GM23338 (cell line): ENCODE measurements at regions not wholly inside any gene's neighbourhood (a gene's known extent, or its start where the extent isn't known, plus 50 kb on each side); places are given as distances from the start of the nearest gene placed in this dataset.

Source experiments
- ATAC-seq: fragments of 200-7000 bp; cut with Tn5 transposase; 3 replicates; pipeline ENCODE4 v1.9.1; 2020
- DNase-seq: peaks from one replicate; pipeline ENCODE4 v3.0.0-alpha.2; 2015; ENCODE audit warnings: low spot score
- H2AFZ ChIP-seq: fragments of 200-600 bp; sonication (generic); 2 replicates; pipeline ENCODE4 v1.8.0; 2016; ENCODE audit warnings: antibody characterized with exemption, mild to moderate bottlenecking, moderate library complexity
- H3F3A ChIP-seq: fragments of 200-600 bp; sonication (generic); replicated peaks from 2 replicates; pipeline ENCODE4 v1.8.0; 2017; ENCODE audit warnings: antibody characterized with exemption, mixed run types, low read depth
- H3K27ac ChIP-seq: fragments of 200-600 bp; sonication (generic); 2 replicates; pipeline ENCODE4 v1.6.1; 2016; ENCODE audit warnings: low read depth
- H3K27me3 ChIP-seq: fragments of 200-600 bp; sonication (generic); 2 replicates; pipeline ENCODE4 v1.8.0; 2016; ENCODE audit warnings: mild to moderate bottlenecking, mixed run types, moderate library complexity; ENCODE audit not compliant: insufficient read depth
- H3K36me3 ChIP-seq: fragments of 200-600 bp; sonication (generic); 2 replicates; pipeline ENCODE4 v1.8.0; 2016; ENCODE audit warnings: mild to moderate bottlenecking; ENCODE audit not compliant: insufficient read depth
- H3K4me1 ChIP-seq: fragments of 200-600 bp; sonication (generic); 2 replicates; pipeline ENCODE4 v1.8.0; 2016; ENCODE audit warnings: mild to moderate bottlenecking, moderate library complexity; ENCODE audit not compliant: insufficient read depth
- H3K4me2 ChIP-seq: fragments of 200-600 bp; sonication (generic); 2 replicates; pipeline ENCODE4 v1.7.1; 2017; ENCODE audit warnings: mixed run types
- H3K4me3 ChIP-seq: fragments of 200-600 bp; sonication (generic); 2 replicates; pipeline ENCODE4 v1.6.1; 2016; ENCODE audit warnings: mixed run types
- H3K79me2 ChIP-seq: fragments of 200-600 bp; sonication (generic); replicated peaks from 2 replicates; pipeline ENCODE4 v1.8.0; 2017; ENCODE audit warnings: mild to moderate bottlenecking; ENCODE audit not compliant: insufficient read depth
- H3K9me2 ChIP-seq: fragments of 200-600 bp; sonication (generic); 2 replicates; pipeline ENCODE4 v1.8.0; 2017; ENCODE audit not compliant: insufficient read depth
- H4K20me1 ChIP-seq: fragments of 200-600 bp; sonication (generic); replicated peaks from 2 replicates; pipeline ENCODE4 v1.8.0; 2017; ENCODE audit warnings: mild to moderate bottlenecking; ENCODE audit not compliant: insufficient read depth
- H3K27ac Mint-ChIP-seq: 2 replicates; pipeline ENCODE4 v1.8.0; 2020; ENCODE audit warnings: inconsistent platforms, mild to moderate bottlenecking, moderate library complexity, mixed read lengths
- H3K27me3 Mint-ChIP-seq: 3 replicates; pipeline ENCODE4 v1.8.0; 2022; ENCODE audit warnings: low read depth, mild to moderate bottlenecking, moderate library complexity, mixed read lengths, inconsistent platforms; ENCODE audit not compliant: insufficient read depth, poor library complexity
- H3K36me3 Mint-ChIP-seq: 3 replicates; pipeline ENCODE4 v1.8.0; 2021; ENCODE audit warnings: low read depth, mild to moderate bottlenecking, inconsistent platforms, moderate library complexity, mixed read lengths
- H3K4me1 Mint-ChIP-seq: 3 replicates; pipeline ENCODE4 v1.8.0; 2020; ENCODE audit warnings: mild to moderate bottlenecking, inconsistent platforms, mixed read lengths
- H3K4me3 Mint-ChIP-seq: 3 replicates; pipeline ENCODE4 v1.8.0; 2021; ENCODE audit warnings: moderate library complexity, mild to moderate bottlenecking, inconsistent platforms, mixed read lengths
- H3K9me3 Mint-ChIP-seq: 3 replicates; pipeline ENCODE4 v1.8.0; 2020; ENCODE audit warnings: moderate library complexity, mild to moderate bottlenecking, inconsistent platforms, mixed read lengths
- CREB1 ChIP-seq: fragments of 250-450 bp; sonication (Bioruptor Pico); IDR thresholded peaks from 2 replicates; pipeline ENCODE4 v1.5.0; 2020; ENCODE audit warnings: low read depth, mild to moderate bottlenecking, moderate library complexity
- EZH2 ChIP-seq: fragments of 200-600 bp; sonication (generic); IDR thresholded peaks from one replicate; pipeline ENCODE4 v1.8.0; 2017; ENCODE audit warnings: antibody characterized with exemption, mild to moderate bottlenecking, low read depth; ENCODE audit not compliant: unreplicated experiment
- NANOG ChIP-seq: IDR thresholded peaks from 2 replicates; pipeline ENCODE4 v1.6.1; 2016; ENCODE audit warnings: antibody characterized with exemption, borderline replicate concordance
- TF ChIP-seq, protein P1 (sequence below): fragments of 250-450 bp; sonication (Bioruptor Pico); IDR thresholded peaks from 2 replicates; pipeline ENCODE4 v1.5.0; 2020; ENCODE audit warnings: mild to moderate bottlenecking, moderate library complexity
- TF ChIP-seq, protein P2 (sequence below): IDR thresholded peaks from 2 replicates; pipeline ENCODE4 v1.6.1; 2016; ENCODE audit warnings: antibody characterized with exemption

DNA sequence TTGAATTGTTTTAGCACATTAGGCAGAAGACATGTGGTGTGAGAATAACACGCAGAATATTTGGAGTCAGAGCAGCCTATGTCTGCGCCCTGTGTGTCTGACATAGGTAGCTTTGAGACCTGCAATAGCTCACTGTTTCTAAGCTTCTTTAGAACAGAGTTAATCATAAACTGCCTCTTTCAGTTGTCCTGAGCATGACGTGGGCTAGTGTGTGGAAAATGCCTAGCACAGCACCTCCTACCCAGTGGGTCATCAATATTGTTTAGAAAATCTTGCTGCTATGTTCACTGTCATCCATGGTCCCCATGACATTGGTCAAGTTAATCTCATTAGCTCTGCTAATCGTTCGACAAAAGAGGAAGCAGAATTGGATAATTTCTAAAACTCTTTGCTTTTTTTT lies 357.4 kb upstream of the SGCD start (continued):
- TF ChIP-seq, protein P1, sequence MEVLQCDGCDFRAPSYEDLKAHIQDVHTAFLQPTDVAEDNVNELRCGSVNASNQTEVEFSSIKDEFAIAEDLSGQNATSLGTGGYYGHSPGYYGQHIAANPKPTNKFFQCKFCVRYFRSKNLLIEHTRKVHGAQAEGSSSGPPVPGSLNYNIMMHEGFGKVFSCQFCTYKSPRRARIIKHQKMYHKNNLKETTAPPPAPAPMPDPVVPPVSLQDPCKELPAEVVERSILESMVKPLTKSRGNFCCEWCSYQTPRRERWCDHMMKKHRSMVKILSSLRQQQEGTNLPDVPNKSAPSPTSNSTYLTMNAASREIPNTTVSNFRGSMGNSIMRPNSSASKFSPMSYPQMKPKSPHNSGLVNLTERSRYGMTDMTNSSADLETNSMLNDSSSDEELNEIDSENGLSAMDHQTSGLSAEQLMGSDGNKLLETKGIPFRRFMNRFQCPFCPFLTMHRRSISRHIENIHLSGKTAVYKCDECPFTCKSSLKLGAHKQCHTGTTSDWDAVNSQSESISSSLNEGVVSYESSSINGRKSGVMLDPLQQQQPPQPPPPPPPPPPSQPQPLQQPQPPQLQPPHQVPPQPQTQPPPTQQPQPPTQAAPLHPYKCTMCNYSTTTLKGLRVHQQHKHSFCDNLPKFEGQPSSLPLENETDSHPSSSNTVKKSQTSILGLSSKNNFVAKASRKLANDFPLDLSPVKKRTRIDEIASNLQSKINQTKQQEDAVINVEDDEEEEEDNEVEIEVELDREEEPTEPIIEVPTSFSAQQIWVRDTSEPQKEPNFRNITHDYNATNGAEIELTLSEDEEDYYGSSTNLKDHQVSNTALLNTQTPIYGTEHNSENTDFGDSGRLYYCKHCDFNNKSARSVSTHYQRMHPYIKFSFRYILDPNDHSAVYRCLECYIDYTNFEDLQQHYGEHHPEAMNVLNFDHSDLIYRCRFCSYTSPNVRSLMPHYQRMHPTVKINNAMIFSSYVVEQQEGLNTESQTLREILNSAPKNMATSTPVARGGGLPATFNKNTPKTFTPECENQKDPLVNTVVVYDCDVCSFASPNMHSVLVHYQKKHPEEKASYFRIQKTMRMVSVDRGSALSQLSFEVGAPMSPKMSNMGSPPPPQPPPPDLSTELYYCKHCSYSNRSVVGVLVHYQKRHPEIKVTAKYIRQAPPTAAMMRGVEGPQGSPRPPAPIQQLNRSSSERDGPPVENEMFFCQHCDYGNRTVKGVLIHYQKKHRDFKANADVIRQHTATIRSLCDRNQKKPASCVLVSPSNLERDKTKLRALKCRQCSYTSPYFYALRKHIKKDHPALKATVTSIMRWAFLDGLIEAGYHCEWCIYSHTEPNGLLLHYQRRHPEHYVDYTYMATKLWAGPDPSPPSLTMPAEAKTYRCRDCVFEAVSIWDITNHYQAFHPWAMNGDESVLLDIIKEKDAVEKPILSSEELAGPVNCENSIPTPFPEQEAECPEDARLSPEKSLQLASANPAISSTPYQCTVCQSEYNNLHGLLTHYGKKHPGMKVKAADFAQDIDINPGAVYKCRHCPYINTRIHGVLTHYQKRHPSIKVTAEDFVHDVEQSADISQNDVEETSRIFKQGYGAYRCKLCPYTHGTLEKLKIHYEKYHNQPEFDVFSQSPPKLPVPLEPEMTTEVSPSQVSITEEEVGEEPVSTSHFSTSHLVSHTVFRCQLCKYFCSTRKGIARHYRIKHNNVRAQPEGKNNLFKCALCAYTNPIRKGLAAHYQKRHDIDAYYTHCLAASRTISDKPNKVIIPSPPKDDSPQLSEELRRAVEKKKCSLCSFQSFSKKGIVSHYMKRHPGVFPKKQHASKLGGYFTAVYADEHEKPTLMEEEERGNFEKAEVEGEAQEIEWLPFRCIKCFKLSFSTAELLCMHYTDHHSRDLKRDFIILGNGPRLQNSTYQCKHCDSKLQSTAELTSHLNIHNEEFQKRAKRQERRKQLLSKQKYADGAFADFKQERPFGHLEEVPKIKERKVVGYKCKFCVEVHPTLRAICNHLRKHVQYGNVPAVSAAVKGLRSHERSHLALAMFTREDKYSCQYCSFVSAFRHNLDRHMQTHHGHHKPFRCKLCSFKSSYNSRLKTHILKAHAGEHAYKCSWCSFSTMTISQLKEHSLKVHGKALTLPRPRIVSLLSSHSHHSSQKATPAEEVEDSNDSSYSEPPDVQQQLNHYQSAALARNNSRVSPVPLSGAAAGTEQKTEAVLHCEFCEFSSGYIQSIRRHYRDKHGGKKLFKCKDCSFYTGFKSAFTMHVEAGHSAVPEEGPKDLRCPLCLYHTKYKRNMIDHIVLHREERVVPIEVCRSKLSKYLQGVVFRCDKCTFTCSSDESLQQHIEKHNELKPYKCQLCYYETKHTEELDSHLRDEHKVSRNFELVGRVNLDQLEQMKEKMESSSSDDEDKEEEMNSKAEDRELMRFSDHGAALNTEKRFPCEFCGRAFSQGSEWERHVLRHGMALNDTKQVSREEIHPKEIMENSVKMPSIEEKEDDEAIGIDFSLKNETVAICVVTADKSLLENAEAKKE (CRISPR knock-in tag): no peak

DNA sequence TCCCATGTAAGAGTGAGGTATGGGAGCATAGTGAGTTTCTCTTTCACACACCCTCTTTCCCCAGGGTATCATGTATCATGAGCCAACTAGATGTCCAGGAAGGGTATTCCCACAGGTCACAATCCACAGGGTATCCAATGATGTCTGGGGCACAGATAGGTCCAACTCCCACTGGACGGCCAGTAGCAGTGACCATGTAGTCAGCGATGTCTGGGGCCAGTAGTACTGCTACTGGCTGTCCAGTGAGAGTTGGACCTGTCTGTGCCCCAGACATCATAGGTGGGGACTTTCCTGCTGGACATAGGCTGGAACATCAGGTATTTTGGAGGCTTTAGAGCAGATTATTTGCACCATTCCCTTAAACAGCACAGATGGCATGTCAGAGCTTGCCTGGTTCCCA lies 352.6 kb upstream of the SGCD start:
- peaks cover 11% of the 10 kb centered on the region; the same call in 2 of the 3 replicates for H3K4me1 Mint-ChIP-seq
- no peaks in the 10 kb centered on the region for H3K27me3 Mint-ChIP-seq
- Histone ChIP-seq H3K27me3 (no peaks in the 10 kb centered on the region), H3F3A (no peaks in the 10 kb centered on the region), H2AFZ (no peak overlapping the region), H3K4me3 (no peak overlapping the region), H3K4me1 (peaks cover 6% of the 10 kb centered on the region; the same call in 1 of the 2 replicates), H3K36me3 (no peaks in the 10 kb centered on the region), H3K27ac (no peak overlapping the region), H3K9me2 (0 out of 2 replicates have a peak, but pooled peaks cover 8% of the 10 kb centered on the region), H3K4me2 (no peak overlapping the region), H3K79me2 (no peaks in the 10 kb centered on the region), H4K20me1 (no peaks in the 10 kb centered on the region)
- H3K4me3 Mint-ChIP-seq: no peak overlapping the region
- no peaks in the 10 kb centered on the region for H3K36me3 Mint-ChIP-seq
- TF ChIP-seq, protein P2, sequence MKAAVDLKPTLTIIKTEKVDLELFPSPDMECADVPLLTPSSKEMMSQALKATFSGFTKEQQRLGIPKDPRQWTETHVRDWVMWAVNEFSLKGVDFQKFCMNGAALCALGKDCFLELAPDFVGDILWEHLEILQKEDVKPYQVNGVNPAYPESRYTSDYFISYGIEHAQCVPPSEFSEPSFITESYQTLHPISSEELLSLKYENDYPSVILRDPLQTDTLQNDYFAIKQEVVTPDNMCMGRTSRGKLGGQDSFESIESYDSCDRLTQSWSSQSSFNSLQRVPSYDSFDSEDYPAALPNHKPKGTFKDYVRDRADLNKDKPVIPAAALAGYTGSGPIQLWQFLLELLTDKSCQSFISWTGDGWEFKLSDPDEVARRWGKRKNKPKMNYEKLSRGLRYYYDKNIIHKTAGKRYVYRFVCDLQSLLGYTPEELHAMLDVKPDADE: no peak
- TF ChIP-seq EZH2: no peak
- TF ChIP-seq CREB1 (CRISPR knock-in tag): no peak
- no peak for TF ChIP-seq NANOG
- DNase-seq (no peak), ATAC-seq (no peak)
- no peak overlapping the region for H3K27ac Mint-ChIP-seq
- no peaks in the 10 kb centered on the region for H3K9me3 Mint-ChIP-seq
